Osteocyte (in vitro differentiated cells): ENCODE measurements at regions not wholly inside any gene's neighbourhood (a gene's known extent, or its start where the extent isn't known, plus 50 kb on each side); places are given as distances from the start of the nearest gene placed in this dataset.

ENCODE experiments used
- DNase-seq: peaks from one replicate; pipeline ENCODE4 v3.0.0; 2021; ENCODE audit warnings: mixed read lengths; ENCODE audit not compliant: unreplicated experiment; ENCODE audit errors: extremely low spot score
- H3K27ac Mint-ChIP-seq: one replicate; pipeline ENCODE4 v1.8.0; 2021; ENCODE audit warnings: mild to moderate bottlenecking, mixed read lengths; ENCODE audit not compliant: unreplicated experiment
- H3K27me3 Mint-ChIP-seq: one replicate; pipeline ENCODE4 v1.8.0; 2021; ENCODE audit warnings: mixed read lengths; ENCODE audit not compliant: unreplicated experiment
- H3K36me3 Mint-ChIP-seq: one replicate; pipeline ENCODE4 v1.8.0; 2021; ENCODE audit warnings: mixed read lengths; ENCODE audit not compliant: unreplicated experiment
- H3K4me1 Mint-ChIP-seq: one replicate; pipeline ENCODE4 v1.8.0; 2021; ENCODE audit warnings: mixed read lengths; ENCODE audit not compliant: unreplicated experiment
- H3K4me3 Mint-ChIP-seq: one replicate; pipeline ENCODE4 v1.8.0; 2021; ENCODE audit warnings: mild to moderate bottlenecking, moderate library complexity, mixed read lengths; ENCODE audit not compliant: unreplicated experiment
- H3K9me3 Mint-ChIP-seq: one replicate; pipeline ENCODE4 v1.8.0; 2021; ENCODE audit warnings: mixed read lengths; ENCODE audit not compliant: unreplicated experiment
- CTCF ChIP-seq: fragments of 200-600 bp; sonication (generic); IDR thresholded peaks from 2 replicates; pipeline ENCODE4 v1.5.0; 2021; ENCODE audit warnings: antibody characterized with exemption, mild to moderate bottlenecking, moderate library complexity

- H3K4me1 Mint-ChIP-seq = no peaks in the 10 kb centered on the region
- peaks cover 6% of the 10 kb centered on the region for H3K9me3 Mint-ChIP-seq
- H3K36me3 Mint-ChIP-seq = no peaks in the 10 kb centered on the region
- DNase-seq = no peak
- H3K27me3 Mint-ChIP-seq = peaks cover 15% of the 10 kb centered on the region
- TF ChIP-seq CTCF = no peak
- no peak overlapping the region for H3K27ac Mint-ChIP-seq
- H3K4me3 Mint-ChIP-seq = no peak overlapping the region
Measured at GRCh38 chr5:27434335-27434734, 395.9 kb upstream of the CDH9 start.

GRCh38 chr5:27414099-27414498 lies 375.7 kb upstream of the CDH9 start:
- no peak overlapping the region for H3K27ac Mint-ChIP-seq
- peaks cover 19% of the 10 kb centered on the region for H3K27me3 Mint-ChIP-seq
- no peak for DNase-seq
- no peaks in the 10 kb centered on the region for H3K9me3 Mint-ChIP-seq
- H3K36me3 Mint-ChIP-seq = no peaks in the 10 kb centered on the region
- no peak for TF ChIP-seq CTCF
- H3K4me1 Mint-ChIP-seq = no peaks in the 10 kb centered on the region
- no peak overlapping the region for H3K4me3 Mint-ChIP-seq

GRCh38 chr5:27412384-27412783 lies 374.0 kb upstream of the CDH9 start:
- Mint-ChIP-seq H3K4me3 (no peak overlapping the region), H3K4me1 (no peaks in the 10 kb centered on the region), H3K9me3 (no peaks in the 10 kb centered on the region), H3K27me3 (peaks cover 19% of the 10 kb centered on the region), H3K36me3 (no peaks in the 10 kb centered on the region), H3K27ac (no peak overlapping the region)
- TF ChIP-seq CTCF = no peak
- DNase-seq = no peak

- H3K27ac Mint-ChIP-seq = no peak overlapping the region
- H3K27me3 Mint-ChIP-seq = peaks cover 11% of the 10 kb centered on the region
- no peaks in the 10 kb centered on the region for H3K36me3 Mint-ChIP-seq
- no peak overlapping the region for H3K4me3 Mint-ChIP-seq
- no peak for TF ChIP-seq CTCF
- no peaks in the 10 kb centered on the region for H3K9me3 Mint-ChIP-seq
- DNase-seq = no peak
- no peaks in the 10 kb centered on the region for H3K4me1 Mint-ChIP-seq
Measured at GRCh38 chr5:27406020-27406419, 367.6 kb upstream of the CDH9 start.

- peaks cover 6% of the 10 kb centered on the region for H3K27me3 Mint-ChIP-seq
- no peak overlapping the region for H3K27ac Mint-ChIP-seq
- no peak for DNase-seq
- peaks cover 8% of the 10 kb centered on the region for H3K9me3 Mint-ChIP-seq
- no peaks in the 10 kb centered on the region for H3K36me3 Mint-ChIP-seq
- H3K4me3 Mint-ChIP-seq = no peak overlapping the region
- H3K4me1 Mint-ChIP-seq = no peaks in the 10 kb centered on the region
- TF ChIP-seq CTCF = no peak
Measured at GRCh38 chr5:27403243-27403882, 365.0 kb upstream of the CDH9 start.
